ENCODE measurements at regions not wholly inside any gene's neighbourhood (a gene's known extent, or its start where the extent isn't known, plus 50 kb on each side); places are given as distances from the start of the nearest gene placed in this dataset.

GRCh38 chr10:21269289-21269688 is 256.2 kb downstream of the SKIDA1 start:
- CTCF ChIA-PET, result interaction anchor here (0.6 to 2.5 kb wide), 4 partner anchors 9 to 711 kb away, joined by 3 to 38 read pairs (median 7); no protein-coding TSS in a partner anchor
- POLR2A ChIA-PET, result no interaction called here
- no peak for TF ChIP-seq CTCF (IDR thresholded peaks at IDR 0.05; ENCODE audit: low read depth, low read length)

GRCh38 chr10:21265622-21266021 is 259.9 kb downstream of the SKIDA1 start:
- ChIA-PET POLR2A (no interaction called here), CTCF (interaction anchor here (0.6 to 0.9 kb wide), 2 partner anchors 187 to 1724 kb away, joined by 3 to 5 read pairs; no protein-coding TSS in a partner anchor)
- H3K9me3 ChIP-seq (ENCODE audit: control insufficient read depth, insufficient read depth, low read length), result no peaks in the 10 kb centered on the region
- H3K27me3 ChIP-seq (ENCODE audit: control insufficient read depth, insufficient read depth, low read length), result peaks cover 4% of the 10 kb centered on the region
- no peak for DNase-seq (ENCODE audit: low read depth, low spot score)
- TF ChIP-seq CTCF (IDR thresholded peaks at IDR 0.05; ENCODE audit: low read depth, low read length), result no peak
- H3K27ac ChIP-seq (ENCODE audit: low read depth, low read length), result no peak overlapping the region
- H3K4me3 ChIP-seq (ENCODE audit: low read depth, low read length), result no peak overlapping the region

More at GRCh38 chr10:21269289-21269688, 256.2 kb downstream of the SKIDA1 start:
- no peaks in the 10 kb centered on the region for H3K27me3 ChIP-seq (ENCODE audit: control insufficient read depth, insufficient read depth, low read length)
- no peak for DNase-seq (ENCODE audit: low read depth, low spot score)
- no peak overlapping the region for H3K4me3 ChIP-seq (ENCODE audit: low read depth, low read length)
- H3K27ac ChIP-seq (ENCODE audit: low read depth, low read length), result no peak overlapping the region
- H3K9me3 ChIP-seq (ENCODE audit: control insufficient read depth, insufficient read depth, low read length), result no peaks in the 10 kb centered on the region

- CTCF ChIA-PET, result no interaction called here
These were observed 261.2 kb downstream of the SKIDA1 start for GRCh38 chr10:21264271-21264670.

GRCh38 chr10:21263839-21264238 is 261.6 kb downstream of the SKIDA1 start:
- POLR2A ChIA-PET, result no interaction called here
- CTCF ChIA-PET, result no interaction called here
- no peak overlapping the region for H3K27ac ChIP-seq (ENCODE audit: low read depth, low read length)
- no peaks in the 10 kb centered on the region for H3K9me3 ChIP-seq (ENCODE audit: control insufficient read depth, insufficient read depth, low read length)
- no peak for DNase-seq (ENCODE audit: low read depth, low spot score)
- H3K4me3 ChIP-seq (ENCODE audit: low read depth, low read length), result no peak overlapping the region
- H3K27me3 ChIP-seq (ENCODE audit: control insufficient read depth, insufficient read depth, low read length), result peaks cover 4% of the 10 kb centered on the region
- no peak for TF ChIP-seq CTCF (IDR thresholded peaks at IDR 0.05; ENCODE audit: low read depth, low read length)

More at GRCh38 chr10:21264271-21264670, 261.2 kb downstream of the SKIDA1 start:
- Histone ChIP-seq H3K27ac (ENCODE audit: low read depth, low read length) (no peak overlapping the region), H3K27me3 (ENCODE audit: control insufficient read depth, insufficient read depth, low read length) (peaks cover 4% of the 10 kb centered on the region), H3K9me3 (ENCODE audit: control insufficient read depth, insufficient read depth, low read length) (no peaks in the 10 kb centered on the region), H3K4me3 (ENCODE audit: low read depth, low read length) (no peak overlapping the region)
- DNase-seq (ENCODE audit: low read depth, low spot score), result no peak
- no peak for TF ChIP-seq CTCF (IDR thresholded peaks at IDR 0.05; ENCODE audit: low read depth, low read length)
- POLR2A ChIA-PET, result no interaction called here

GRCh38 chr10:21263263-21263803 is 262.1 kb downstream of the SKIDA1 start:
- TF ChIP-seq CTCF (IDR thresholded peaks at IDR 0.05; ENCODE audit: low read depth, low read length), result no peak
- ChIA-PET CTCF (no interaction called here), POLR2A (no interaction called here)
- Histone ChIP-seq H3K9me3 (ENCODE audit: control insufficient read depth, insufficient read depth, low read length) (no peaks in the 10 kb centered on the region), H3K27me3 (ENCODE audit: control insufficient read depth, insufficient read depth, low read length) (peaks cover 4% of the 10 kb centered on the region), H3K4me3 (ENCODE audit: low read depth, low read length) (no peak overlapping the region), H3K27ac (ENCODE audit: low read depth, low read length) (no peak overlapping the region)
- no peak for DNase-seq (ENCODE audit: low read depth, low spot score)

All from AG04450 (cell line).